HG03571 (cell line): ENCODE measurements at regions not wholly inside any gene's neighbourhood (a gene's known extent, or its start where the extent isn't known, plus 50 kb on each side); places are given as distances from the start of the nearest gene placed in this dataset.

ENCODE experiments used
- ATAC-seq: cut with Tn5 transposase; IDR thresholded peaks from one replicate; pipeline ENCODE4 v1.9.1; 2021; ENCODE audit not compliant: unreplicated experiment

GRCh38 chr6:134866563-134866962 lies 83.3 kb downstream of the ALDH8A1 start:
- no peak for ATAC-seq

GRCh38 chr6:134864558-134864957 lies 85.3 kb downstream of the ALDH8A1 start:
- no peak for ATAC-seq

GRCh38 chr6:134863763-134864510 lies 86.0 kb downstream of the ALDH8A1 start:
- ATAC-seq, result no peak

- no peak for ATAC-seq
Observed at GRCh38 chr6:134854366-134854765, 95.5 kb downstream of the ALDH8A1 start.

GRCh38 chr6:134853111-134854055 lies 96.5 kb downstream of the ALDH8A1 start:
- no peak for ATAC-seq

GRCh38 chr6:134851548-134851947 lies 98.4 kb downstream of the ALDH8A1 start:
- ATAC-seq, result no peak

- ATAC-seq, result no peak
Observed at GRCh38 chr6:134850721-134851305, 99.1 kb downstream of the ALDH8A1 start.

- no peak for ATAC-seq
Observed at GRCh38 chr6:134849920-134850447, 99.9 kb downstream of the ALDH8A1 start.

GRCh38 chr6:134848076-134848475 lies 101.8 kb downstream of the ALDH8A1 start:
- ATAC-seq, result no peak

- no peak for ATAC-seq
Observed at GRCh38 chr6:134846865-134847264, 103.0 kb downstream of the ALDH8A1 start.

- ATAC-seq, result no peak
Observed at GRCh38 chr6:134846031-134846430, 103.9 kb downstream of the ALDH8A1 start.

- ATAC-seq, result no peak
Observed at GRCh38 chr6:134844120-134844519, 105.8 kb downstream of the ALDH8A1 start.

GRCh38 chr6:134840086-134840867 lies 109.6 kb downstream of the ALDH8A1 start:
- ATAC-seq, result peak; percentile 97

- no peak for ATAC-seq
Observed at GRCh38 chr6:134835993-134836392, 113.9 kb downstream of the ALDH8A1 start.

GRCh38 chr6:134830940-134831339 lies 119.0 kb downstream of the ALDH8A1 start:
- no peak for ATAC-seq

- no peak for ATAC-seq
Observed at GRCh38 chr6:134830194-134830593, 119.7 kb downstream of the ALDH8A1 start.

- ATAC-seq, result no peak
Observed at GRCh38 chr6:134828641-134829040, 121.3 kb downstream of the ALDH8A1 start.

- ATAC-seq, result no peak
Observed at GRCh38 chr6:134826889-134827737, 122.8 kb downstream of the ALDH8A1 start.

GRCh38 chr6:134823710-134824034 lies 126.2 kb downstream of the ALDH8A1 start:
- ATAC-seq, result no peak
